SK-N-MC (cell line): ENCODE measurements at regions not wholly inside any gene's neighbourhood (a gene's known extent, or its start where the extent isn't known, plus 50 kb on each side); places are given as distances from the start of the nearest gene placed in this dataset.

ENCODE experiments used
- DNase-seq: peaks from one replicate; pipeline ENCODE4 v3.0.0-alpha.2; 2011; ENCODE audit warnings: low read depth, low spot score
- H3K27ac ChIP-seq: fragments of 200-600 bp; sonication (generic); 2 replicates; pipeline ENCODE4 v1.5.1; 2016; ENCODE audit warnings: mixed run types
- H3K36me3 ChIP-seq: fragments of 200-600 bp; sonication (generic); 2 replicates; pipeline ENCODE4 v1.6.1; 2017; ENCODE audit warnings: antibody characterized with exemption, low read length, mixed read lengths; ENCODE audit not compliant: insufficient read depth
- H3K4me3 ChIP-seq: fragments of 200-600 bp; sonication (generic); 2 replicates; pipeline ENCODE4 v1.5.1; 2016
- H3K9ac ChIP-seq: fragments of 200-600 bp; sonication (generic); 2 replicates; pipeline ENCODE4 v1.8.0; 2017; ENCODE audit warnings: mixed run types, mixed read lengths; ENCODE audit not compliant: insufficient read length
- H3K9me3 ChIP-seq: fragments of 200-600 bp; sonication (generic); 2 replicates; pipeline ENCODE4 v1.6.1; 2017; ENCODE audit warnings: low read depth, mild to moderate bottlenecking, antibody characterized with exemption, low read length, moderate library complexity, mixed read lengths
- EZH2 ChIP-seq: fragments of 200-600 bp; sonication (generic); IDR thresholded peaks from one replicate; pipeline ENCODE4 v1.6.1; 2017; ENCODE audit warnings: antibody characterized with exemption
- FOXP2 ChIP-seq: optimal IDR thresholded peaks from 2 replicates; pipeline ENCODE3; 2011; ENCODE audit warnings: mild to moderate bottlenecking, moderate library complexity; ENCODE audit not compliant: insufficient read depth; ENCODE audit errors: extremely low read length, control extremely low read depth
- POLR2AphosphoS5 ChIP-seq: IDR thresholded peaks from 2 replicates; pipeline ENCODE4 v1.6.1; 2012; ENCODE audit warnings: mild to moderate bottlenecking, low read depth, low read length, borderline replicate concordance

- Histone ChIP-seq H3K9ac (no peak overlapping the region), H3K36me3 (no peaks in the 10 kb centered on the region), H3K27ac (peak overlapping the region; percentile 48; the same call in 1 of the 2 replicates), H3K9me3 (no peaks in the 10 kb centered on the region), H3K4me3 (peak overlapping the region; percentile 72)
- no peak; the same call in 1 of the 2 replicates for TF ChIP-seq POLR2AphosphoS5
- TF ChIP-seq FOXP2: no peak
- TF ChIP-seq EZH2: no peak
- DNase-seq: peak; percentile 76
Measured at GRCh38 chr3:459311-459670, 262.7 kb downstream of the CHL1 start.

- Histone ChIP-seq H3K9me3 (no peaks in the 10 kb centered on the region), H3K4me3 (no peak overlapping the region), H3K36me3 (no peaks in the 10 kb centered on the region), H3K9ac (no peak overlapping the region), H3K27ac (no peak overlapping the region)
- no peak for DNase-seq
- TF ChIP-seq EZH2 (no peak), FOXP2 (no peak), POLR2AphosphoS5 (no peak)
Measured at GRCh38 chr3:461006-461405, 264.4 kb downstream of the CHL1 start.

- Histone ChIP-seq H3K27ac (no peak overlapping the region), H3K4me3 (no peak overlapping the region), H3K9me3 (no peaks in the 10 kb centered on the region), H3K36me3 (no peaks in the 10 kb centered on the region), H3K9ac (no peak overlapping the region)
- no peak for TF ChIP-seq EZH2
- TF ChIP-seq FOXP2: no peak
- no peak for TF ChIP-seq POLR2AphosphoS5
- no peak for DNase-seq
Measured at GRCh38 chr3:462851-463250, 266.3 kb downstream of the CHL1 start.

- Histone ChIP-seq H3K36me3 (no peaks in the 10 kb centered on the region), H3K9ac (no peak overlapping the region), H3K27ac (no peak overlapping the region), H3K4me3 (no peak overlapping the region), H3K9me3 (no peaks in the 10 kb centered on the region)
- TF ChIP-seq POLR2AphosphoS5: no peak
- no peak for TF ChIP-seq EZH2
- TF ChIP-seq FOXP2: no peak
- no peak for DNase-seq
Measured at GRCh38 chr3:463252-464192, 267.0 kb downstream of the CHL1 start.

GRCh38 chr3:464255-464654 is 267.7 kb downstream of the CHL1 start:
- no peak for TF ChIP-seq FOXP2
- TF ChIP-seq EZH2: no peak
- no peak for TF ChIP-seq POLR2AphosphoS5
- H3K9ac ChIP-seq: no peak overlapping the region
- no peaks in the 10 kb centered on the region for H3K36me3 ChIP-seq
- no peak overlapping the region for H3K27ac ChIP-seq
- H3K4me3 ChIP-seq: no peak overlapping the region
- no peaks in the 10 kb centered on the region for H3K9me3 ChIP-seq
- no peak for DNase-seq

GRCh38 chr3:468172-468571 is 271.6 kb downstream of the CHL1 start:
- H3K9ac ChIP-seq: no peak overlapping the region
- no peak overlapping the region for H3K4me3 ChIP-seq
- TF ChIP-seq POLR2AphosphoS5 (no peak), FOXP2 (no peak), EZH2 (no peak)
- H3K9me3 ChIP-seq: no peaks in the 10 kb centered on the region
- no peak overlapping the region for H3K27ac ChIP-seq
- DNase-seq: no peak
- no peaks in the 10 kb centered on the region for H3K36me3 ChIP-seq

- H3K9me3 ChIP-seq: no peaks in the 10 kb centered on the region
Measured at GRCh38 chr3:473033-473800, 276.7 kb downstream of the CHL1 start.

GRCh38 chr3:474828-475227 is 278.3 kb downstream of the CHL1 start:
- Histone ChIP-seq H3K4me3 (no peak overlapping the region), H3K36me3 (no peaks in the 10 kb centered on the region), H3K27ac (no peak overlapping the region), H3K9ac (no peak overlapping the region), H3K9me3 (no peaks in the 10 kb centered on the region)
- DNase-seq: no peak
- no peak for TF ChIP-seq FOXP2
- TF ChIP-seq POLR2AphosphoS5: no peak
- no peak for TF ChIP-seq EZH2

More at GRCh38 chr3:473033-473800, 276.7 kb downstream of the CHL1 start:
- Histone ChIP-seq H3K36me3 (no peaks in the 10 kb centered on the region), H3K4me3 (no peak overlapping the region), H3K9ac (no peak overlapping the region), H3K27ac (no peak overlapping the region)
- TF ChIP-seq POLR2AphosphoS5 (no peak), EZH2 (no peak), FOXP2 (no peak)
- no peak for DNase-seq
